HCT116 (cell line): ENCODE measurements at regions not wholly inside any gene's neighbourhood (a gene's known extent, or its start where the extent isn't known, plus 50 kb on each side); places are given as distances from the start of the nearest gene placed in this dataset.

ENCODE experiments used
- ATF3 ChIP-seq: IDR thresholded peaks from 2 replicates; pipeline ENCODE4 v1.6.1; 2012
- EGR1 ChIP-seq: IDR thresholded peaks from 2 replicates; pipeline ENCODE4 v1.6.1; 2012; ENCODE audit warnings: low read depth
- TF ChIP-seq, protein P1 (sequence below): IDR thresholded peaks from 2 replicates; pipeline ENCODE4 v1.6.1; 2011; ENCODE audit warnings: mild to moderate bottlenecking, low read length, moderate library complexity; ENCODE audit not compliant: insufficient replicate concordance; ENCODE audit errors: extremely low read depth
- TF ChIP-seq, protein P2 (sequence below), 3 experiments: fragments of 200-600 bp in 1 of 3; sonication (generic) in 1 of 3; IDR thresholded peaks in 2 of 3; conservative IDR thresholded peaks in 1 of 3; 2 replicates each; pipeline ENCODE4 v1.5.1; 2012 to 2017; ENCODE audit warnings: low read depth in 2 of 3, low read length in 2 of 3, antibody characterized with exemption in 1 of 3, borderline replicate concordance in 1 of 3, control low read depth in 1 of 3, mild to moderate bottlenecking in 1 of 3, mixed read lengths in 1 of 3, mixed run types in 1 of 3, moderate library complexity in 1 of 3; ENCODE audit not compliant: insufficient read depth in 1 of 3

DNA sequence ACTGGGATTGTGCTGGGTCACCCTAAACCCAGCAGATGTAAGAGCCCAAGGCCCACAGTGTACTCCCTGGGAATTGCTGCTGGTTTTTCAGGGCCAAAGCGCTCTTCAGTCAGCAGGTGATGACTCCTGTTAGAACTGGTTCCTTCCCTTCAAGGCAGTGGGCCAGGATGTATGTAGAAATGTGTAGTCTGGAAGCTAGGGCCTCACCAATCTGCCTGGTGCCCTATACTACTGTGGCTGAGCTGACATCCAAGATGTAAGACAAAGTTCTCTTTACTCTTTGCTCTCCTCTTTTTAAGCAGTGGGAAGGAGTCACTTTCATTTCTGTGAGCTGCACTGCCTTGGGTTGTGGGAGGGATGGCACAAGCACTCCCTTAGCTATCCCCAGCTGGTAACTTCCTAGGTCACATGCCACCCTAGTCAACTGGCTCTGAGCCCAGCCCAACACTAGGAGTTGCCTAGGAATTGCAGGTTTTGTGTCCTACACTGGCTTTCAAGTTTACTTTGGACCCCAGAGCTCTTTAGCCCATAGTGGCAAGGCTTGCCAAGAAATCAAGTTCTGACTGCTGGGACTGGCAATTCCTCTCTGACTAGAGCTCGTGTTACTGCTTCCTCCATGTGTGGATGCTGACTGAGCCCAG lies 249.2 kb downstream of the C12orf50 start:
- TF ChIP-seq EGR1 (no peak), ATF3 (no peak)
- TF ChIP-seq, protein P1, sequence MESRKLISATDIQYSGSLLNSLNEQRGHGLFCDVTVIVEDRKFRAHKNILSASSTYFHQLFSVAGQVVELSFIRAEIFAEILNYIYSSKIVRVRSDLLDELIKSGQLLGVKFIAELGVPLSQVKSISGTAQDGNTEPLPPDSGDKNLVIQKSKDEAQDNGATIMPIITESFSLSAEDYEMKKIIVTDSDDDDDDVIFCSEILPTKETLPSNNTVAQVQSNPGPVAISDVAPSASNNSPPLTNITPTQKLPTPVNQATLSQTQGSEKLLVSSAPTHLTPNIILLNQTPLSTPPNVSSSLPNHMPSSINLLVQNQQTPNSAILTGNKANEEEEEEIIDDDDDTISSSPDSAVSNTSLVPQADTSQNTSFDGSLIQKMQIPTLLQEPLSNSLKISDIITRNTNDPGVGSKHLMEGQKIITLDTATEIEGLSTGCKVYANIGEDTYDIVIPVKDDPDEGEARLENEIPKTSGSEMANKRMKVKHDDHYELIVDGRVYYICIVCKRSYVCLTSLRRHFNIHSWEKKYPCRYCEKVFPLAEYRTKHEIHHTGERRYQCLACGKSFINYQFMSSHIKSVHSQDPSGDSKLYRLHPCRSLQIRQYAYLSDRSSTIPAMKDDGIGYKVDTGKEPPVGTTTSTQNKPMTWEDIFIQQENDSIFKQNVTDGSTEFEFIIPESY, result no peak
- TF ChIP-seq, protein P2, sequence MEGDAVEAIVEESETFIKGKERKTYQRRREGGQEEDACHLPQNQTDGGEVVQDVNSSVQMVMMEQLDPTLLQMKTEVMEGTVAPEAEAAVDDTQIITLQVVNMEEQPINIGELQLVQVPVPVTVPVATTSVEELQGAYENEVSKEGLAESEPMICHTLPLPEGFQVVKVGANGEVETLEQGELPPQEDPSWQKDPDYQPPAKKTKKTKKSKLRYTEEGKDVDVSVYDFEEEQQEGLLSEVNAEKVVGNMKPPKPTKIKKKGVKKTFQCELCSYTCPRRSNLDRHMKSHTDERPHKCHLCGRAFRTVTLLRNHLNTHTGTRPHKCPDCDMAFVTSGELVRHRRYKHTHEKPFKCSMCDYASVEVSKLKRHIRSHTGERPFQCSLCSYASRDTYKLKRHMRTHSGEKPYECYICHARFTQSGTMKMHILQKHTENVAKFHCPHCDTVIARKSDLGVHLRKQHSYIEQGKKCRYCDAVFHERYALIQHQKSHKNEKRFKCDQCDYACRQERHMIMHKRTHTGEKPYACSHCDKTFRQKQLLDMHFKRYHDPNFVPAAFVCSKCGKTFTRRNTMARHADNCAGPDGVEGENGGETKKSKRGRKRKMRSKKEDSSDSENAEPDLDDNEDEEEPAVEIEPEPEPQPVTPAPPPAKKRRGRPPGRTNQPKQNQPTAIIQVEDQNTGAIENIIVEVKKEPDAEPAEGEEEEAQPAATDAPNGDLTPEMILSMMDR (IDR thresholded peaks at IDR 0.05 in 2 of 3, conservative IDR thresholded peaks at IDR 0.05 in 1 of 3; ENCODE audit: borderline replicate concordance in 1 of 3, insufficient read depth in 1 of 3, low read depth in 2 of 3, low read length in 2 of 3), result no peak
